GM13976 (cell line): ENCODE measurements at regions not wholly inside any gene's neighbourhood (a gene's known extent, or its start where the extent isn't known, plus 50 kb on each side); places are given as distances from the start of the nearest gene placed in this dataset.

Source experiments
- DNase-seq: peaks from one replicate; pipeline ENCODE4 v3.0.0; 2012; ENCODE audit warnings: low spot score
- in situ Hi-C: fragments of 300-500 bp; cut with MboI; formaldehyde crosslinking; loops from one replicate; pipeline ENCODE4 v1.12.0; 2022; ENCODE audit warnings: low sequenced_read_pairs, mixed read lengths, inconsistent platforms; ENCODE audit not compliant: unreplicated experiment
- TF ChIP-seq, protein P1 (sequence below): IDR thresholded peaks from 2 replicates; pipeline ENCODE4 v1.5.1; 2012; ENCODE audit warnings: borderline replicate concordance, mild to moderate bottlenecking; ENCODE audit not compliant: insufficient read depth; ENCODE audit errors: extremely low read depth, missing control alignments, control extremely low read depth

- TF ChIP-seq, protein P1, sequence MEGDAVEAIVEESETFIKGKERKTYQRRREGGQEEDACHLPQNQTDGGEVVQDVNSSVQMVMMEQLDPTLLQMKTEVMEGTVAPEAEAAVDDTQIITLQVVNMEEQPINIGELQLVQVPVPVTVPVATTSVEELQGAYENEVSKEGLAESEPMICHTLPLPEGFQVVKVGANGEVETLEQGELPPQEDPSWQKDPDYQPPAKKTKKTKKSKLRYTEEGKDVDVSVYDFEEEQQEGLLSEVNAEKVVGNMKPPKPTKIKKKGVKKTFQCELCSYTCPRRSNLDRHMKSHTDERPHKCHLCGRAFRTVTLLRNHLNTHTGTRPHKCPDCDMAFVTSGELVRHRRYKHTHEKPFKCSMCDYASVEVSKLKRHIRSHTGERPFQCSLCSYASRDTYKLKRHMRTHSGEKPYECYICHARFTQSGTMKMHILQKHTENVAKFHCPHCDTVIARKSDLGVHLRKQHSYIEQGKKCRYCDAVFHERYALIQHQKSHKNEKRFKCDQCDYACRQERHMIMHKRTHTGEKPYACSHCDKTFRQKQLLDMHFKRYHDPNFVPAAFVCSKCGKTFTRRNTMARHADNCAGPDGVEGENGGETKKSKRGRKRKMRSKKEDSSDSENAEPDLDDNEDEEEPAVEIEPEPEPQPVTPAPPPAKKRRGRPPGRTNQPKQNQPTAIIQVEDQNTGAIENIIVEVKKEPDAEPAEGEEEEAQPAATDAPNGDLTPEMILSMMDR, result no peak
- in situ Hi-C loops, result no loop called here
Measured at GRCh38 chr16:14345512-14346115, 274.5 kb downstream of the MRTFB start.

DNA sequence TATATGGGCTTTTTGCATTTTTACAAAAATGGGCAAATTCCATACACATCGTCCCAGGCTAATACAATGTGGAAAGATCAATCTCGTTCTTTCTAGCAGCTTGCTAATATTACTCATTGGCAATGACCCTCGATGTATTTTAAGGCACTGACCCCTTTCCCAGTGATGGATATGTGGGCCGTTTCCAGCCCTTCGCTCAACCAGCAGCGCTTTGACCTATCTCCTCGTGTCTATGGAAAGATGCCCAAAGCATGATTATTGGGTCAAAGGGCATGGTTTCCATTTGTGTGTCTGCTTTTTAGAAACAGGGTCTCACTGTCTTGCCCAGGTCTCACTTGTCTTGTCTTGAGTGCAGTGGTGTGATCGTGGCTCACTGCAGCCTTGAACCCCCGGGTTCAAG is 273.8 kb downstream of the MRTFB start:
- no peak for DNase-seq
- TF ChIP-seq, protein P1, result no peak
- in situ Hi-C loops, result no loop called here

More at GRCh38 chr16:14345512-14346115, 274.5 kb downstream of the MRTFB start:
- DNase-seq, result no peak

DNA sequence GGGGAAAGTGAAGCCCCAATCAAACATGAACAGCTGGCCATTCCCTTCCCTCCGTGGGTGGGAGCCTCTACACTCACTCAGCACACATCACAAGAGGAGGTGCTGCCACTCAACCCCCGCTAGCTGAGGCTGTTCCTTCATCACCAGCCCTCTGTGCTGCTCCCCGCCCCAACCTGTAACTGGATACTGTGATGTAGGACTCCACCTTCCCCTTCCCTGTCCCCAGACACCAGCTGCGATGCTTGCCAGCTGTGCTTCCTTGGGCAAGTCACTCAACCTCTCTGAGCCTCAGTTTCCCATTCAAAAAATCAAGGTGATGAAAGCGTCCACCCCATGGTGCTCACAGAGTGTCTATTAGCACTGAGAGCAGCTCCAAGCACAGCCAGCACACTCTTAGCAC is 273.2 kb downstream of the MRTFB start:
- in situ Hi-C loops, result no loop called here
- TF ChIP-seq, protein P1, result no peak

GRCh38 chr16:14341324-14342225 is 270.5 kb downstream of the MRTFB start:
- TF ChIP-seq, protein P1, result no peak
- in situ Hi-C loops, result no loop called here
- no peak for DNase-seq

More for the DNA sequence above, 273.2 kb downstream of the MRTFB start:
- no peak for DNase-seq

DNA sequence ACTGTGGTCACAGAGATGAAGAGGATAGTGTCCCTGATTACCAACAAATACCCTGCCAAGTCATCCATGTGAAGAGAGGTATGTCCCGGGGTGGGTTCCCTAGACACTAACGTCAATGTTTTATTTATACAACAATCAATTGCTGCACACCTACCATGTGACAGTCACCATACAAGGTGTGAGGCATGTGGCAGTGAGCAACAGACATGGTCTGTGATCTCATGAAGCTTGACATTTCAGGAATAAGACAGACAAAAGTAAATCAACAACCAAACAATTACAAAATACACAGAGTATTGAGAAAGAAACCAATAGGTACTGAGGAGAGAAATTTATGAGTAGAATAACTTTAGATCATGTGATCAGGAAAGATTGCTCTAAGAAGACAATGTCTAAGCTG is 268.6 kb downstream of the MRTFB start:
- in situ Hi-C loops, result no loop called here
- TF ChIP-seq, protein P1, result no peak
- DNase-seq, result no peak

DNA sequence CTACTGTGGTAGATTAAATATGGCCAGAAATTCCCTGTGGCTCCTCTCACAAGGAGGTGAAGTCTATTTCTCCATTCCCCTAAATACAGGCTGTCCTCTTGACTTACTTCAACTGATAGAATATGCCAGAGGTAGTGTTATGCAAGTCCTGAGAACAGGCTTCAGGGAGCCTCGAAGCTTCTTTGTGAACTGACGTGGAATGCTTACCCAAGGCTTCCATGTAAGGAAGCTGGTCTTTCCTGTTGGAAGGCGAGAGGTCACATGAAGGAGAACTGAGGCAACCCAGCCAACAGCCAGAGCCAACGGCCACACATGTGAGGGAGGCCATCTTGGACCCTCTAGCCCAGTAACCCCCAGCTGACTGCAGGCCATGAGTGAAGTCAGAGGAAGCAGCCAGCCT is 267.9 kb downstream of the MRTFB start:
- in situ Hi-C loops, result no loop called here
- DNase-seq, result no peak
- TF ChIP-seq, protein P1, result no peak
